ENCODE measurements at regions not wholly inside any gene's neighbourhood (a gene's known extent, or its start where the extent isn't known, plus 50 kb on each side); places are given as distances from the start of the nearest gene placed in this dataset.
"Not testable (repeated sequence)": the region's sequence is repeated elsewhere in the genome, so short reads cannot be mapped to it uniquely, and the experiment has no call there.

DNA sequence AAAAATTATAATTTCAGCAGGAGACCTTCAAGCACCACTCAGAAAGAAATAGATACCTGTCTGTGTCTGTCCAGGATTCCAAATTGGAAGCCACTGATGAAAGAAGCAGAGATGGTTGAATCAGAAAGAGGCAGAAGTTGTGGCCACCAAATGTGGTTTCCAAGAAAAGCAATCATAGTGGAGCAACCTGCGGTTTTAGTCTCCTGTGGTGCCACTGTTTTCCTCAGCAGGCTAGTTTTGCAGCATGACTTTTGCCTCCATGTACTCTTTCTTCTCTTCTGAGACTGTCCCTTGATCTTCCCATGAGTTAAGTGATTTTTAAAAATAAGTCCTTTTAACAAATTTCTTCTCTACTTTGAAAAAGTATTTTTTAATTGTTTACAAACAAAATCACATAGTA is 535.8 kb downstream of the CYLC2 start:
- Mint-ChIP-seq H3K4me1 (no peaks in the 10 kb centered on the region), H3K4me3 (no peak overlapping the region), H3K9me3 (peaks cover 9% of the 10 kb centered on the region), H3K36me3 (ENCODE audit: low read depth) (no peaks in the 10 kb centered on the region), H3K27me3 (no peaks in the 10 kb centered on the region), H3K27ac (no peak overlapping the region)
- ATAC-seq (replicated peaks) = no peak

DNA sequence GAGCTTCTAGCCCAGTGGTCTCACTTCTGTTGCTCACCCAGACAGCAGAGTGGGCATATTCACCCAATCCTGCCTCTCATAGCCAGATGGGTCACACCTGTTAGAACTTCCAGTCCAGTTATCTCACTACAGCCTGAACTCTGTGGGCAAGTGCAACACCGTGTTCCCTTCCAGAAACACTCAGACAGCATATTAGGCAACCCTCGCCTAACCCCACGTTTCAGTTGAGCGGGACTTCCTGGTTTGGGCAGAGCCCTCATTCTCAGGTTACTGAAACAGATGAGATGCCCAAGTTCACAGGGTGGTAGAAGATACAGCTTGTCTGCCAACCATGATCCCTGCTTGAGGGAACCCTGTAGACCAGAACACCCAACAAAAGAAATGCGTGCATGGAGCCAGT is 538.2 kb downstream of the CYLC2 start:
- H3K27ac Mint-ChIP-seq = no peak overlapping the region
- H3K4me3 Mint-ChIP-seq = no peak overlapping the region
- no peaks in the 10 kb centered on the region for H3K27me3 Mint-ChIP-seq
- no peaks in the 10 kb centered on the region for H3K36me3 Mint-ChIP-seq (ENCODE audit: low read depth)
- no peak for ATAC-seq (replicated peaks)
- peaks cover 13% of the 10 kb centered on the region for H3K9me3 Mint-ChIP-seq
- no peaks in the 10 kb centered on the region for H3K4me1 Mint-ChIP-seq

DNA sequence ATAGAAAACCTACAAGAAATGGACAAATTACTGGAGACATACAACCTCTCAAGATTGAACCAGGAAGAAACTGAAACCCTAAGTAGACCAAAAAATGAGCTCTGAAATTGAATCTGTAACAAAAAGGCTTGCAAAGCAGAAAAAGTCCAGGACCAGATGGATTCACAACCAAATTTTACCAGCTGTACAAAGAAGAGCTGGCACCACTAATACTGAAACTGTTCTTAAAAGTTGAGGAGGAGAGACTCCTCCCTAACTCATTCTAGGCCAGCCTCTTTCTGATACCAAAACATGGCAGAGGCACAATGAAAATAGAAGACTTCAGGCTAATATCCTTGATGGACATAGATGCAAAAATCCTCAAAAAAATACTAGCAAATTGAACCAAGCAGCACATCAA is 542.3 kb downstream of the CYLC2 start:
- no peak for ATAC-seq (replicated peaks)

DNA sequence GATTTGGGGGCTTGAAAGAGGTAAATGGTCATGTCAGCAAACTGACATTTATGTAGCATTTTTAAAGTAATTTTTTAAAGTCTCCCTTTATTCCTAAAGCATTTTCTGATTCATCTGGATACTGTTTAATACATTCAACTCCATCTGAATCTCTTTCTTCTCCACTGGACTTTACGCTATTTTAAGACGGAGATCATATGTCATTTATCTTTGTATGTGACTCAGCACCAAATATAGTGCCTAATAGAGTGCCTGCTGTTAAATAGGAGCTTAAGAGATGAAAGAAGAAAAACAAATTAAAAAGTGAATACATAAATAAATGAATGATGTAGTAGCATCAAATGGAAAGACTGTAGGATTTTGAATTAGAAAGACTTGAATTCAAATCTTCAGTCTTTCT is 548.8 kb upstream of the SMC2 start:
- no peak for ATAC-seq (replicated peaks)
- peaks cover 4% of the 10 kb centered on the region for H3K9me3 Mint-ChIP-seq
- no peaks in the 10 kb centered on the region for H3K4me1 Mint-ChIP-seq
- no peaks in the 10 kb centered on the region for H3K36me3 Mint-ChIP-seq (ENCODE audit: low read depth)
- no peak overlapping the region for H3K27ac Mint-ChIP-seq
- no peak overlapping the region for H3K4me3 Mint-ChIP-seq
- H3K27me3 Mint-ChIP-seq = no peaks in the 10 kb centered on the region

More for the DNA sequence above, 542.3 kb downstream of the CYLC2 start:
- Mint-ChIP-seq H3K27me3 (no peaks in the 10 kb centered on the region), H3K9me3 (peaks cover 18% of the 10 kb centered on the region), H3K27ac (no peak overlapping the region), H3K36me3 (ENCODE audit: low read depth) (no peaks in the 10 kb centered on the region), H3K4me3 (no peak overlapping the region), H3K4me1 (no peaks in the 10 kb centered on the region)

DNA sequence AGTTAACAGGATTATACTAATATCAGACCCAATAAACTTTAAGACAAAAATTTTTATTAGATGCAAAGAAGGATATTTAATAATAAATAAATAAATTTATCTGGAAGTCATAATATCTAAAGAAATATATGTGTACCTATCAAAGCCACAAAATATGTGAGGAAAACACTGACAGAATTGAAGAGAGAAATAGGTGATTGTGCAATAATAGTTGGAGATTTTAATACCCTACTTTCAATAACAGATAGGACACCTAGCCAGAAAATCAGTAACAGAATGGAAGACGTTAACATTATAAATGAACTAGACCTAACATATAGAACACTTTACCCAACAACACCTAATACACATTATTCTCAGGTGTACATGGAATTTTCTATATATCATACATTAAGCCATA is 541.4 kb upstream of the SMC2 start:
- Mint-ChIP-seq H3K9me3 (no peaks in the 10 kb centered on the region), H3K27me3 (no peaks in the 10 kb centered on the region), H3K4me1 (no peaks in the 10 kb centered on the region), H3K4me3 (no peak overlapping the region), H3K27ac (no peak overlapping the region), H3K36me3 (ENCODE audit: low read depth) (no peaks in the 10 kb centered on the region)
- ATAC-seq (replicated peaks) = no peak

DNA sequence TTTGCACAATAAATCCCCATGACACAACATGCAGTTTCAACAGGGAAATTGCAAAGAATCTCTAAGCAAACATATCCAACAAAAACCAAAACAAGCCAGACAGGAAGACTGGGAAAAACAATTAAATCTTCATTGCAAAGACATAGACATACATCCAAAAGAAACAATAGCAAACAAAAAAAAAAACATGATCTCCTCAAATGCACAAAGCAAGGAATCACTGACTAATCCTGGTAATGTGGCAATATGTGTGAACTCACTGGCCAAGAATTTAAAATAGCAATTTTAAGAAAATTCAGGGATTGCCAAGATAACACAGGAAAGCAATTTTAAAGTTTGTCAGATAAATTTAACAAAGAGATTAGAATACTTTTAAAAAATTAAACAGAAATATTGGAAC is 520.1 kb upstream of the SMC2 start:
- Mint-ChIP-seq H3K4me1 (no peaks in the 10 kb centered on the region), H3K4me3 (no peak overlapping the region), H3K36me3 (ENCODE audit: low read depth) (no peaks in the 10 kb centered on the region), H3K9me3 (peaks cover 6% of the 10 kb centered on the region), H3K27me3 (no peaks in the 10 kb centered on the region), H3K27ac (no peak overlapping the region)
- ATAC-seq (replicated peaks) = no peak

DNA sequence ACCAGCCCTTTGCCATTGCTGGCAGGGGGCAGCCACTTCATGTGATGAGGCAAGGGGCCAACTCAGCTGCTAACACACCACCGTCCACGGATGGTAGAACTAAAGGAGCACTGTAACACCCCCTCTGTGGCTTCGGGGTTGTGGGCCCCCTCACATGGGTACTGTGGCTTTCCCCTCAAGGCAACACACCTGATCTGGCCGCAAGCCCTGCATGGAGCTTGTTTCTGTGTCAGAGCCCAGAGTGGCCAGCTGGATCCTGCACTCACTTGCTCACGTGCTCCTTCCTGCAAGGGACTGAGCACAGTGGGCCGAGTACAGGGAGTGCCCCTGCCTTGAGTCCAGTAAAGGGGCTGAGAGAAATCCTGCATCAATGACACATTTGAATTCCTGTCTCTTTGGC is 507.4 kb upstream of the SMC2 start:
- no peaks in the 10 kb centered on the region for H3K4me1 Mint-ChIP-seq
- H3K36me3 Mint-ChIP-seq (ENCODE audit: low read depth) = no peaks in the 10 kb centered on the region
- ATAC-seq (replicated peaks) = no peak
- H3K27me3 Mint-ChIP-seq = no peaks in the 10 kb centered on the region
- no peak overlapping the region for H3K27ac Mint-ChIP-seq
- H3K9me3 Mint-ChIP-seq = peaks cover 17% of the 10 kb centered on the region
- H3K4me3 Mint-ChIP-seq = no peak overlapping the region

DNA sequence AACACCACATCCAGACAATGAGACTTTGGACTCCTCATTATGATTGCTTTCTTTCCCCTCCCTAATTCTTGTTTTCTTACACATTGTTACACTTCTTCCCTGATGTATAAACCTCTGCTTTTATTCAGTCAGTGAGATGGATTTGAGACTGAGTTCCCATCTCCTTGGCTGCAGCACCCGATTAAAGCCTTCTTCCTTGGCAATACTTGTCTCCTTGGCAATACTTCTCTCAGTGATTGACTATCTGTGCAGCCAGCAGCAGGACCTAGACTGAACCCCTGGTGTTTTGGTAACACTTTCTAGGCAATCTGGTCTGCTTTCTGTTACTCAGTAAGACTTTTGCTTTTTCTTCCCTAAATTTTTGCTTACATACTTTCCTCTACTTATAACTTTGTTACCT is 492.8 kb upstream of the SMC2 start:
- no peak for ATAC-seq (replicated peaks)
- Mint-ChIP-seq H3K4me1 (no peaks in the 10 kb centered on the region), H3K36me3 (ENCODE audit: low read depth) (no peaks in the 10 kb centered on the region), H3K27me3 (no peaks in the 10 kb centered on the region), H3K27ac (no peak overlapping the region), H3K9me3 (peaks cover 15% of the 10 kb centered on the region), H3K4me3 (no peak overlapping the region)

DNA sequence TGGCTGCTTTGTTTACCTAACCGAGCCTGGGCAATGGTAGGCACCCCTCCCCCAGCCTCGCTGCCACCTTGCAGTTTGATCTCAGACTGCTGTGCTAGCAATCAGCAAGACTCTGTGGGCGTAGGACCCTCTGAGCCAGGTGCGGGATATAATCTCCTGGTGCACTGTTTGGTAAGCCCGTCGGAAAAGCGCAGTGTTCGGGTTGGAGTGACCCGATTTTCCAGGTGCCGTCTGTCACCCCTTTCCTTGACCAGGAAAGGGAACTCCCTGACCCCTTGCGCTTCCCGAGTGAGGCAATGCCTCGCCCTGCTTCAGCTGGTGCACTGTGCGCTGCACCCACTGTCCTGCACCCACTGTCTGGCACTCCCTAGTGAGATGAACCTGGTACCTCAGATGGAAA is 482.2 kb upstream of the SMC2 start:
- not testable (repeated sequence) for H3K4me3 Mint-ChIP-seq; H3K27me3 Mint-ChIP-seq; H3K9me3 Mint-ChIP-seq; ATAC-seq (replicated peaks); H3K4me1 Mint-ChIP-seq; H3K27ac Mint-ChIP-seq; H3K36me3 Mint-ChIP-seq (ENCODE audit: low read depth)

DNA sequence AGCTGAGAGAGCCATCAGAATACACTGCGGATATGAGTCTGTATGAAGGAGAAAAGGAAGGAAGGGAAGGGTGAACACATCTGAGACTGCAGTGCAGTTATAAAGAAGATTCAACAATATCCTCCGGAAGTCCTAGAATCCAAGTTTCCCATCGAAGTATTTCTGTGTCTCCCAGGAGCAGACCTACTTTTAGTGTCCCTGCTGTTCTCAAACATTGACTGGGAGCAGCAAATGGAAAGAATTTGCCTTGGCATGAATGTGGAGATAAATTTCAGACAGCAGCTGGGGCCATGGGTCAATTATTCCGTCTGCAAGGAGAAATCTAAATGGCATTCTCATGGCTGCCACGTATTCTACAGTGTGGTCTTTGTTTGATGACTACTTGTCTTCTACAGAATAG is 478.1 kb upstream of the SMC2 start:
- no peaks in the 10 kb centered on the region for H3K4me1 Mint-ChIP-seq
- peaks cover 6% of the 10 kb centered on the region for H3K9me3 Mint-ChIP-seq
- no peaks in the 10 kb centered on the region for H3K27me3 Mint-ChIP-seq
- ATAC-seq (replicated peaks) = no peak
- H3K27ac Mint-ChIP-seq = no peak overlapping the region
- no peaks in the 10 kb centered on the region for H3K36me3 Mint-ChIP-seq (ENCODE audit: low read depth)
- no peak overlapping the region for H3K4me3 Mint-ChIP-seq

DNA sequence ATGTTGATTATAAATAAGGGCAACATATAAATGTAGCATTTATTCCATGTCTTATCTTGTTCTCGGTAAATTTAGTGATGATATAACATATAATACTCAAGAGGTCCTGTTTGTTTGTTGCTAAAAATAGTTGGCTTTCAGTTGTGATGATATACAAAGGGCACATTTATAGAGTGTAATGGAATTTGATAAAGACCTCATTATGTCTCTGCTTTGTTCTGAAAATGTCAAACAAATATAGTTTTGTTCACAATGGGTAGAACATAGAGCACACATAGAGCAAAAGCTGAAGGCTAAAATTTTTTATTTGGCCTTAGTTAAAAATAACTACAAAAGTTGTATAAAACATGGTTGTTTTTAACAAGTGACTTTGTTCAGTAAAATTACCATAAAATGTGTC is 477.1 kb upstream of the SMC2 start:
- H3K9me3 Mint-ChIP-seq = peaks cover 6% of the 10 kb centered on the region
- H3K36me3 Mint-ChIP-seq (ENCODE audit: low read depth) = no peaks in the 10 kb centered on the region
- H3K27ac Mint-ChIP-seq = no peak overlapping the region

DNA sequence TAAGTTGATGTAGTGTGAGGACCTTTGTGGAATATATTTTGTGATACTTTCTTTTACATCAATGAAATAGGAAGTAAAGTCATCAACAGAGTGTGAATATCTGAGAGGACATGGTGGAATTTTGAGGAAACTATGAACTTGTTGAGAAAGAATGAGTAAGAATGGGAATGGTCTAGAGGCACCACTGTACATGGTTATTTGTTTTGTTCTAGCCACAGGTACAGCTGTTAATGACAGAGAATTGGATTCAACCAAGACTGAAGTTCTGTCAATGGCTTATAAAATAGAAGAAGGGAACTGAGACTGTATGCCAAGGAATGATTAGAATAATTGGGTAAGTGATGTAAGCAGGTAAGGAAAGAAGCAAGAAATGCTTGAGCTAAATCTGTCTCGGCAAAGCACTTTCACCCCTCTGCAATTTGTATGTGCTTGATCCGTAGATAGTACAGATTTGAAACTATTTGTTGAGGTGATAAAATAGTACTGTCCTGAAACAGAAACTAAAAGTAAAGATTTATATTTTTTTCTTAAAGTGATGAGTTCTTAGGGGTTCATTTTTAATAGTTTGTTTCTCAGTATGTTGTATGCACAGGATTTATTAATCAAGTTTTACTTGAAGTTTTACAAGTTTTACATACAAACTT is 468.8 kb upstream of the SMC2 start:
- ATAC-seq (replicated peaks) = no peak
- Mint-ChIP-seq H3K4me1 (peaks cover 4% of the 10 kb centered on the region), H3K9me3 (no peaks in the 10 kb centered on the region), H3K27ac (no peak overlapping the region), H3K4me3 (no peak overlapping the region), H3K36me3 (ENCODE audit: low read depth) (no peaks in the 10 kb centered on the region), H3K27me3 (no peaks in the 10 kb centered on the region)

More for the DNA sequence above, 477.1 kb upstream of the SMC2 start:
- no peak overlapping the region for H3K4me3 Mint-ChIP-seq
- no peaks in the 10 kb centered on the region for H3K4me1 Mint-ChIP-seq
- no peak for ATAC-seq (replicated peaks)
- H3K27me3 Mint-ChIP-seq = no peaks in the 10 kb centered on the region

DNA sequence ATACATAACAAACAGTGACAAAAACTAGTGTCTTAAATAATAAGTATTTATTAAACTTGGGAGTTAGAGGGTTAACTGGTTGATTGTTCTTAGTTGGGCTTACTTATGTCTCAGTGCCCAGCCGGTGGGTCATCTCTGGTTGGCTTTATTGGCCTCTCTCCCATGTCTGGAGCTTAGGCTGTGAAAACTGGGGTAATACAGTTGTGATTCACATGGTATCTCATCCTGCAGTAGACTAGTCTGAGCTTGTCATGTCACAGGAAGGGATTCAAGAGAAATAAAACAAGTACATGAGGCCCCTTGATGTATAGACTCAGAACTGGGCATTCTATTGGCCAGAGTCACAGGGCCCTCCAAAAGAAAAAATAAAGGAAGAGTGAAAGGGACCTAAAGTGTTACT is 466.4 kb upstream of the SMC2 start:
- Mint-ChIP-seq H3K36me3 (ENCODE audit: low read depth) (no peaks in the 10 kb centered on the region), H3K27me3 (no peaks in the 10 kb centered on the region), H3K4me1 (peaks cover 4% of the 10 kb centered on the region), H3K9me3 (peaks cover 3% of the 10 kb centered on the region), H3K27ac (no peak overlapping the region), H3K4me3 (no peak overlapping the region)
- no peak for ATAC-seq (replicated peaks)

DNA sequence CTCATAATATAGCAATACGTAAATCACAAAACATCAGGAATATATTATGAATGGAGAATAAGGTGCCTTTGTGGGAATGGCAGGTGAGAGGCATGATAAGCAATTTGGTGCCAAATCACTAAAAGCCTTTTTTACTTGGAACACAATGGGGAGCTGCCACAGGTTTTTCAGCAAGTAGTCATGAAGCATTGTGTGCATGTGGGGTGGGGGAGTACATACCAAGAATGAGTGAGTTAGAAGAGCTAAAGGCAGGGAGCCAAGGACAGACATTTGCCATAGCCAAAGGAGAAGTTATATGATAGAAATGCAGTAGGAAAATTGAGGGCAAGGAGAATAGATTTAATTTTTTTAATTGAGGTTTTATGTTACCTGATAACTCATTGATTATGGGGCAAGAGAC is 445.0 kb upstream of the SMC2 start:
- ATAC-seq (replicated peaks) = no peak
- Mint-ChIP-seq H3K27me3 (no peaks in the 10 kb centered on the region), H3K4me1 (no peaks in the 10 kb centered on the region), H3K4me3 (no peak overlapping the region), H3K36me3 (ENCODE audit: low read depth) (no peaks in the 10 kb centered on the region), H3K9me3 (no peaks in the 10 kb centered on the region), H3K27ac (no peak overlapping the region)

DNA sequence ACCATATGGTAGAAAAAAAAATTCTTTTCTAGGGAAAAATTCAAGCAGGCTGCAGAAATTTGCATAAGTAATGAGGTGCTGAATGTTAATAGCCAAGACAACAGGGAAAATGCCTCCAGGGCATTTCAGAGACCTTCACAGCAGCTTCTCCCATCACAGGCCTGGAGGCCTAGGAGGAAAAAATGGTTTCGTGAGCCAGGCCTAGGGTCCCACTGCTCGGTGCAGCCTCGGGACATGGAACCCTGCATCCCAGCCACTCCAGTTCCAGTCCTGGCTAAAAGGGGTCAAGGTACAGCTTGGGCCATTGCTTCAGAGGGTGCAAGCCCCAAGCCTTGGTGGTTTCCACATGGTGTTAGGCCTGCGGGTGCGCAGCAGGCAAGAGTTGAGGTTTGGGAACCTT is 436.0 kb upstream of the SMC2 start:
- Mint-ChIP-seq H3K4me1 (no peaks in the 10 kb centered on the region), H3K27ac (no peak overlapping the region), H3K4me3 (no peak overlapping the region), H3K9me3 (peaks cover 13% of the 10 kb centered on the region), H3K27me3 (no peaks in the 10 kb centered on the region), H3K36me3 (ENCODE audit: low read depth) (no peaks in the 10 kb centered on the region)
- no peak for ATAC-seq (replicated peaks)

DNA sequence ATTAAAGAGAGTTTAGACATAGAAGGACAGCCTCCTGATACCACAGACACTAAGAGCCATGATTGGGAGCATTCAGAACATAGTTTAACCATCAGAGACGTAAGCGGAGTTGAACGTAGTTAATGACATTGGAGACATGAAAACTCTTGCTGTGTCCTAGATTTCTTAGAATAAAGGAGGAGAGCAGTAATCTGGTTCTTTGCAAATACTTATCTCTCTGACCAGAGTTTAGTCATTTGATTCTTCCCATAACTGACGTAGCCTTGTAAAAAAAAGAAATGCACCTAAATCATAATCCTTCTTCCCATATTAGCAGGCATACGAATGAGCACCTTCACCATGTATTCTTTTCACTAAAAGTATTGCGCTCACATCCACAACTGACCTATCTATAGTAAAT is 433.3 kb upstream of the SMC2 start:
- Mint-ChIP-seq H3K36me3 (ENCODE audit: low read depth) (no peaks in the 10 kb centered on the region), H3K9me3 (peaks cover 13% of the 10 kb centered on the region), H3K4me1 (no peaks in the 10 kb centered on the region), H3K27ac (no peak overlapping the region), H3K4me3 (no peak overlapping the region), H3K27me3 (no peaks in the 10 kb centered on the region)
- no peak for ATAC-seq (replicated peaks)
